ENCODE measurements at regions not wholly inside any gene's neighbourhood (a gene's known extent, or its start where the extent isn't known, plus 50 kb on each side); places are given as distances from the start of the nearest gene placed in this dataset.

DNA sequence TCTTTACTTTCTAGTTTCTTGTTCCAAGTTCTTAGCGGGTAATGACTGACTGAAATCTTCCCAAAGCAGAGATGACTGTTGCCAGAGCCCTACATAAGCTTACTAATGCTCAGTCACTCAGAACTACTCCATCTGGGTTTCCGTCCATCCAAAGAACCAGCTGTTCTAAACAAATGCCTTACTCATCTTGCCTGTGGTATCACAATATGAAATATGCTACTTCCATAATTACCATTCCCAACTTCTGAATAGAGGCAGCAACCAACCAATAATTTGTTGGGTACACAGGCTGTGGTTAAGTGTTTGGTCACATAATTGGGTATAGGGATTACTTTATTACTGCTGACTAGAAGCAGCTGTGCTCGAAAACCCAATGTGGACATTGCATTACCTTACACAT is 930.2 kb upstream of the DIAPH2 start:
- CTCF ChIA-PET (ENCODE audit: partially characterized antibody) = no interaction called here
- H3K79me1 ChIP-seq (ENCODE audit: low read depth, low read length) = no peaks in the 10 kb centered on the region
- no peak overlapping the region for H2BK5ac ChIP-seq (ENCODE audit: low read depth, low read length)
- no peak overlapping the region for H2BK20ac ChIP-seq (ENCODE audit: low read length)
- H3K9ac ChIP-seq (replicated peaks in 1 of 4; ENCODE audit: extremely low read depth in 1 of 4, low read depth in 3 of 4, low read length in 3 of 4) = no peak overlapping the region
- no peak overlapping the region for H2BK120ac ChIP-seq (replicated peaks; ENCODE audit: low read depth, low read length)
- no peak overlapping the region for H3K4me2 ChIP-seq (ENCODE audit: insufficient read depth in 1 of 2, low read depth in 2 of 2, low read length in 2 of 2)
- H4K20me1 ChIP-seq (replicated peaks in 1 of 2; ENCODE audit: control insufficient read depth in 1 of 2, insufficient read depth in 2 of 2, low read length in 2 of 2) = no peaks in the 10 kb centered on the region
- WGBS, 2 experiments (ENCODE audit: extremely low coverage in 1 of 2, insufficient coverage in 1 of 2, insufficient read length in 1 of 2, insufficient replicate concordance in 2 of 2, low coverage in 1 of 2, low lambda C conversion rate in 2 of 2, missing lambda C conversion rate in 1 of 2) = 89% methylated on average over 2 of the region's 3 CpGs; no CpG with 5 or more reads in 1 of the 2 experiments
- H3K4me1 ChIP-seq (replicated peaks in 1 of 4; ENCODE audit: control insufficient read depth in 3 of 4, insufficient read depth in 4 of 4, low read length in 3 of 4) = no peaks in the 10 kb centered on the region
- no peak for FAIRE-seq
- no peak overlapping the region for H4K91ac ChIP-seq (replicated peaks; ENCODE audit: insufficient read length, low read length)
- H3K79me2 ChIP-seq (ENCODE audit: control insufficient read depth in 1 of 2, insufficient read depth in 2 of 2, low read length in 2 of 2) = no peaks in the 10 kb centered on the region
- POLR2A ChIA-PET (ENCODE audit: partially characterized antibody) = no interaction called here
- H3K23ac ChIP-seq (ENCODE audit: insufficient read length) = no peak overlapping the region
- H3K18ac ChIP-seq (ENCODE audit: extremely low read depth, low read length) = no peak overlapping the region
- no peak overlapping the region for H2BK15ac ChIP-seq (ENCODE audit: low read length)
- no peak overlapping the region for H3K27ac ChIP-seq (ENCODE audit: low read depth, low read length)
- no peak overlapping the region for H3K4me3 ChIP-seq (ENCODE audit: extremely low read depth in 1 of 4, insufficient read depth in 2 of 4, low read depth in 3 of 4, low read length in 4 of 4)
- H3K36me3 ChIP-seq (ENCODE audit: control insufficient read depth in 2 of 4, insufficient read depth in 4 of 4, low read length in 3 of 4) = no peaks in the 10 kb centered on the region
- no peak overlapping the region for H2AFZ ChIP-seq (ENCODE audit: low read length)
- no peak overlapping the region for H2BK12ac ChIP-seq (ENCODE audit: low read depth, low read length)
- no peak overlapping the region for H4K8ac ChIP-seq (ENCODE audit: extremely low read depth, insufficient read depth, low read length)
- H3K4ac ChIP-seq (replicated peaks; ENCODE audit: insufficient read length, low read depth, low read length) = no peak overlapping the region
- no peak overlapping the region for H3K14ac ChIP-seq (ENCODE audit: insufficient read length)
- no peak overlapping the region for H3K56ac ChIP-seq (replicated peaks; ENCODE audit: insufficient read length, low read depth, low read length)
- no peak for DNase-seq (ENCODE audit: low read depth in 1 of 2, low spot score in 2 of 2)
- no peaks in the 10 kb centered on the region for H3K27me3 ChIP-seq (replicated peaks in 1 of 4; ENCODE audit: control insufficient read depth in 3 of 4, extremely low read depth in 1 of 4, insufficient read depth in 3 of 4, low read length in 3 of 4)
- H3K23me2 ChIP-seq (ENCODE audit: low read depth, low read length) = no peaks in the 10 kb centered on the region
- no peak overlapping the region for H2AK5ac ChIP-seq (ENCODE audit: low read depth, low read length)
- H3K9me3 ChIP-seq (ENCODE audit: insufficient read depth in 2 of 2, low read depth in 1 of 2, low read length in 1 of 2) = no peaks in the 10 kb centered on the region
- no peak overlapping the region for H4K5ac ChIP-seq (ENCODE audit: insufficient read length, low read depth, low read length)
- TF ChIP-seq CBX8 (IDR thresholded peaks at IDR 0.05; ENCODE audit: borderline replicate concordance, low read depth, low read length) (no peak), RFX5 (IDR thresholded peaks at IDR 0.05; ENCODE audit: borderline replicate concordance, low read depth, low read length) (no peak), FOSL1 (IDR thresholded peaks at IDR 0.05; ENCODE audit: insufficient read depth, low read depth, low read length) (no peak), TAF7 (optimal IDR thresholded peaks at IDR 0.05; ENCODE audit: borderline replicate concordance, low read depth, low read length) (no peak), TBP (IDR thresholded peaks at IDR 0.05; ENCODE audit: low read depth, low read length) (no peak), MAFK (IDR thresholded peaks at IDR 0.05; ENCODE audit: low read depth, low read length) (no peak), BRCA1 (IDR thresholded peaks at IDR 0.05; ENCODE audit: low read depth, low read length) (no peak), KDM5A (IDR thresholded peaks at IDR 0.05; ENCODE audit: low read length) (no peak), YY1 (IDR thresholded peaks at IDR 0.05; ENCODE audit: low read depth, low read length) (no peak)

Measured in H1 (cell line).